ENCODE measurements at regions not wholly inside any gene's neighbourhood (a gene's known extent, or its start where the extent isn't known, plus 50 kb on each side); places are given as distances from the start of the nearest gene placed in this dataset.
"Not testable (repeated sequence)": the region's sequence is repeated elsewhere in the genome, so short reads cannot be mapped to it uniquely, and the experiment has no call there.

DNA sequence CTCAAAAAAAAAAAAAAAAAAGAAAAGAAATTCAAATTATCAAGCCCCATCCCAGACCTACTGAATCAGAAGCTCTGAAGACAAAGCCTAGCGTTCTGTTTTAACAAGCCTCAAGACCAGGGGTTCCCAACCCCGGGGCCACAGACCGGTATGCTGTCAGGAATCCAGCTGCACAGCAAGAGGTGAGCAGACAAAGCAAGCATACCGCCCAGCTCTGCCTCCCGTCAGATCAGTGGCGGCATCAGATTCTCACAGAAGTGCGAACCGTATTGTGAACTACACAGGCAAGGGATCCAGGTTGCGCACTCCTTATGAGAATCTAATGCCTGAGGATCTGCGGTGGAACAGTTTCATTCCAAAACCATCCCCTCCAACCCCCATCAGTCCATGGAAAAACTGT lies 57.8 kb upstream of the RASAL2 start:
- Histone ChIP-seq H3K27ac (no peak overlapping the region), H3K4me1 (no peaks in the 10 kb centered on the region), H3K27me3 (no peaks in the 10 kb centered on the region), H3K4me3 (no peak overlapping the region), H3K9me3 (no peaks in the 10 kb centered on the region), H3K36me3 (no peaks in the 10 kb centered on the region)
- TF ChIP-seq POLR2AphosphoS5 (IDR thresholded peaks at IDR 0.05) (no peak), POLR2A (IDR thresholded peaks at IDR 0.05) (no peak)
- TF ChIP-seq, protein P1, sequence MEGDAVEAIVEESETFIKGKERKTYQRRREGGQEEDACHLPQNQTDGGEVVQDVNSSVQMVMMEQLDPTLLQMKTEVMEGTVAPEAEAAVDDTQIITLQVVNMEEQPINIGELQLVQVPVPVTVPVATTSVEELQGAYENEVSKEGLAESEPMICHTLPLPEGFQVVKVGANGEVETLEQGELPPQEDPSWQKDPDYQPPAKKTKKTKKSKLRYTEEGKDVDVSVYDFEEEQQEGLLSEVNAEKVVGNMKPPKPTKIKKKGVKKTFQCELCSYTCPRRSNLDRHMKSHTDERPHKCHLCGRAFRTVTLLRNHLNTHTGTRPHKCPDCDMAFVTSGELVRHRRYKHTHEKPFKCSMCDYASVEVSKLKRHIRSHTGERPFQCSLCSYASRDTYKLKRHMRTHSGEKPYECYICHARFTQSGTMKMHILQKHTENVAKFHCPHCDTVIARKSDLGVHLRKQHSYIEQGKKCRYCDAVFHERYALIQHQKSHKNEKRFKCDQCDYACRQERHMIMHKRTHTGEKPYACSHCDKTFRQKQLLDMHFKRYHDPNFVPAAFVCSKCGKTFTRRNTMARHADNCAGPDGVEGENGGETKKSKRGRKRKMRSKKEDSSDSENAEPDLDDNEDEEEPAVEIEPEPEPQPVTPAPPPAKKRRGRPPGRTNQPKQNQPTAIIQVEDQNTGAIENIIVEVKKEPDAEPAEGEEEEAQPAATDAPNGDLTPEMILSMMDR (IDR thresholded peaks at IDR 0.05) = no peak
- no peak for DNase-seq (ENCODE audit: low spot score in 2 of 2)
- intact Hi-C loops (cut with DNase I; ENCODE audit: low total_unique reads) = no loop called here

DNA sequence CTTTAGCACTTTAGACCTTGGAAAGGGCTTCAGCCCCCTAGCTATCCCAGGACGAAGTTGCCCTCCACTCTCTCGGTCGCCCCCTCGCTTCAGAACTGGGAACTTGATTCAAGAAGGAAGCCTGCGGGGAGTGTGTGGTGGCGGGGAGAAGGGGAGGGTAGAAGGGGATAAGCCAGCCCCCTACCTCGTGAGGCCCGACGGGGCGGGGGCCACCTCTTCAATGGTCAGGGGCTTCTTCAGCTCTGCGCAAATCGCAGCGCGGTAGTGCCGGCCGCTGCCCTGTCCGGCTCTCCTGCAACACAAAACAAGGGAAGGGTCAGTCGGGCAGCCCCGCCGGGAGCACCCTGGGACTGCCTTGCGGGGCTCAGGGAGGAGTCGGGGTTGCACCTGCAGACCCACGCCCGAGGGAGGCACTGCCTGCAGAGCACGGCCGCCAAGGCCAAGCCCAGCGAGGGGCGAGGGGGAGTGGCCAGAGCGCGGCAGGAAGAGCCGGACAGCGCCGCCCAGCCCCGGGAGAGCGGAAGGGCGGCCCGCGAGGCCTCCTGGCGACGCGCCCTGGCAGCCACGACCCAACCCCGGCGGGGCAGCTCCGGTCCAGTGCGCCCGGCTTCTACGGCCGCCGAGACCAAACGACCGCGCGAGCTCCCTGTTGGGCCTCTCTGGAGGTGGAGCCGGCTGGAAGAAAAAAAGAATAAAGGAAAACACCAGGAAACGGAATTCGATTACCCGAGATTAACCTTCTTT lies 56.2 kb upstream of the RASAL2 start:
- Histone ChIP-seq H3K27ac (peak overlapping the region; percentile 80 to 87), H3K4me3 (peak overlapping the region; percentile 70 to 91 (median 76)), H3K36me3 (no peaks in the 10 kb centered on the region), H3K27me3 (no peaks in the 10 kb centered on the region), H3K9me3 (no peaks in the 10 kb centered on the region), H3K4me1 (no peaks in the 10 kb centered on the region)
- DNase-seq (ENCODE audit: low spot score in 2 of 2) = peak; percentile 58 to 84
- TF ChIP-seq POLR2AphosphoS5 (IDR thresholded peaks at IDR 0.05) (peak in 2 of 3 donors; percentile 1 to 68), POLR2A (IDR thresholded peaks at IDR 0.05) (no peak)
- TF ChIP-seq, protein P1 (IDR thresholded peaks at IDR 0.05) = peak in 2 of 3 donors; percentile 23 to 35
- intact Hi-C loops (cut with DNase I; ENCODE audit: low total_unique reads) = no loop called here

DNA sequence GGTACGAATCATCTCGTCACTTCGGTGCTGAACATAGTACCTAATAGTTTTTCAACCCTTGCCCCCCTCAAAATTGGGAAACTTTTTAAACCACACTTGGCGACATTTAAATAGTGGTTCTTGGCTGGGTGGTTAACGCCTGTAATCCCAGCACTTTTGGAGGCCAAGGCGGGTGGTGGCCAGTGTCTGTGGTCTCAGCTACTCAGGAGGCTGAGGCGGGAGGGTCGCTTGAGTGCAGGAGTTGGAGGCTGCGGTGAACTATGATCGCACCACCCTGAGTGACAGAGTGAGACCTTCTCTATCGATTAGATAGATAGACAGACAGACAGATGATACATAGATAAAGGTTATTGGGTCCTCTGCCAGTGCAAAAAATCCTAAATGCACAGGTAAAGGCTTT lies 55.5 kb upstream of the RASAL2 start:
- H3K4me3 ChIP-seq = peak overlapping the region; percentile 70 to 91 (median 76)
- DNase-seq (ENCODE audit: low spot score in 2 of 2) = no peak
- no peaks in the 10 kb centered on the region for H3K4me1 ChIP-seq
- no peaks in the 10 kb centered on the region for H3K36me3 ChIP-seq
- peak overlapping the region; percentile 80 to 87 for H3K27ac ChIP-seq
- no peaks in the 10 kb centered on the region for H3K9me3 ChIP-seq
- H3K27me3 ChIP-seq = no peaks in the 10 kb centered on the region
- intact Hi-C loops (cut with DNase I; ENCODE audit: low total_unique reads) = no loop called here
- TF ChIP-seq POLR2A (IDR thresholded peaks at IDR 0.05) (no peak), POLR2AphosphoS5 (IDR thresholded peaks at IDR 0.05) (no peak)

DNA sequence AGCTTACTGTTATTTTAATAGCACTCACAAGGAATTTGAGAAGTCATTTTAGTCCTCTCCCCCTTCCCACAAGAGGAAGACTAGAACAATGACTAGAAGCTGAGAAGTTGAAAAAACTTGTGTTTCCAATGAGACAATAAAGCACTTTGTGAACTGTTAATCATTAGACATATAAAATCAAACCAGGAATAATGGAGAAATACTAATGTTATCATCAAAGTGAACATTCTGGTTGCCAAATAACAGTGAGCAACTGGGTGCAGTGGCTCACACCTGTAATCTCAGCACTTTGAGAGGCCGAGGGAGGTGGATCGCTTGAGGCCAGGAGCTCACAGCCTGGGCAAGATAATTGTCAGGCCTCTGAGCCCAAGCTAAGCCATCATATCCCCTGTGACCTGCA lies 54.0 kb upstream of the RASAL2 start:
- Histone ChIP-seq H3K27me3 (no peaks in the 10 kb centered on the region), H3K4me3 (no peak overlapping the region), H3K27ac (no peak overlapping the region), H3K4me1 (no peaks in the 10 kb centered on the region), H3K9me3 (no peaks in the 10 kb centered on the region), H3K36me3 (no peaks in the 10 kb centered on the region)
- intact Hi-C loops (cut with DNase I; ENCODE audit: low total_unique reads) = no loop called here
- TF ChIP-seq POLR2AphosphoS5 (IDR thresholded peaks at IDR 0.05) (no peak), POLR2A (IDR thresholded peaks at IDR 0.05) (no peak)
- TF ChIP-seq, protein P1 (IDR thresholded peaks at IDR 0.05) = no peak
- DNase-seq (ENCODE audit: low spot score in 2 of 2) = no peak

DNA sequence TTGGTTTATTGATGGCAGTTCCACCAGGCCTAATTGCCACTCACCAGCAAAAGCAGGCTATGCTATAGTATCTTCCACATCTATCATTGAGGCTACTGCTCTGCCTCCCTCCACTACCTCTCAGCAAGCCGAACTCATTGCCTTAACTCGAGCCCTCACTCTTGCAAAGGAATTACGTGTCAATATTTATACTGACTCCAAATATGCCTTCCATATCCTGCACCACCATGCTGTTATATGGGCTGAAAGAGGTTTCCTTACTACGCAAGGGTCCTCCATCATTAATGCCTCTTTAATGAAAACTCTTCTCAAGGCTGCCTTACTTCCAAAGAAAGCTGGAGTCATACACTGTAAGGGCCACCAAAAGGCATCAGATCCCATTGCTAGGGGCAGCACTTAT lies 50.0 kb upstream of the RASAL2 start:
- H3K36me3 ChIP-seq; H3K9me3 ChIP-seq; H3K27ac ChIP-seq; H3K4me1 ChIP-seq; DNase-seq (ENCODE audit: low spot score in 2 of 2); H3K4me3 ChIP-seq; H3K27me3 ChIP-seq; intact Hi-C loops (cut with DNase I; ENCODE audit: low total_unique reads): not testable (repeated sequence)
